IMR-90 (cell line): ENCODE measurements at regions not wholly inside any gene's neighbourhood (a gene's known extent, or its start where the extent isn't known, plus 50 kb on each side); places are given as distances from the start of the nearest gene placed in this dataset.

Experiments
- ATAC-seq: fragments of 200-7000 bp; cut with Tn5 transposase; 2 replicates; pipeline ENCODE4 v1.9.1; 2020; ENCODE audit warnings: low read depth, mild to moderate bottlenecking, moderate library complexity
- BruUV-seq: library from RNA; stranded (reverse); fragments of 400-500 nt; replicated peaks from 2 replicates; lab custom pipeline; 2021; lab: Mats Ljungman, UMichigan
- CTCF ChIA-PET: fragments of 300-600 bp; formaldehyde crosslinking; extraction: SDS; loops from one replicate; lab custom pipeline; 2021; ENCODE audit warnings: antibody characterized with exemption; lab: Yijun Ruan, JAX
- POLR2A ChIA-PET: fragments of 300-600 bp; sonication (Branson Sonifier 250); formaldehyde crosslinking; loops from one replicate; lab custom pipeline; 2022; ENCODE audit warnings: antibody characterized with exemption; ENCODE audit not compliant: unreplicated experiment; lab: Charles Lee
- DNase-seq: peaks from one replicate; pipeline ENCODE4 v3.0.0; 2013
- H2AFZ ChIP-seq: replicated peaks from 2 replicates; pipeline ENCODE3; 2013; ENCODE audit warnings: low read length, mild to moderate bottlenecking; ENCODE audit not compliant: poor library complexity
- H2AK5ac ChIP-seq: 2 replicates; pipeline ENCODE4 v1.6.1; 2013; ENCODE audit warnings: low read depth, low read length, inconsistent platforms
- H2AK9ac ChIP-seq: replicated peaks from 2 replicates; pipeline ENCODE3; 2013; ENCODE audit warnings: mild to moderate bottlenecking, low read depth, low read length, moderate library complexity; ENCODE audit not compliant: poor library complexity
- H2BK120ac ChIP-seq: 2 replicates; pipeline ENCODE4 v1.6.1; 2013; ENCODE audit warnings: low read depth, low read length, inconsistent platforms
- H2BK15ac ChIP-seq: 3 replicates; pipeline ENCODE4 v1.6.1; 2013; ENCODE audit warnings: low read depth, low read length, inconsistent platforms
- H2BK20ac ChIP-seq: 2 replicates; pipeline ENCODE4 v1.6.1; 2013; ENCODE audit warnings: low read depth, mild to moderate bottlenecking, inconsistent platforms, low read length, moderate library complexity
- H2BK5ac ChIP-seq: 2 replicates; pipeline ENCODE4 v1.6.1; 2013; ENCODE audit warnings: mild to moderate bottlenecking, low read depth, low read length, inconsistent platforms; ENCODE audit not compliant: poor library complexity, severe bottlenecking
- H3K14ac ChIP-seq: replicated peaks from 2 replicates; pipeline ENCODE4 v1.6.1; 2013; ENCODE audit warnings: low read depth, low read length, inconsistent platforms
- H3K18ac ChIP-seq: 2 replicates; pipeline ENCODE4 v1.6.1; 2013; ENCODE audit warnings: low read depth, low read length, control low read depth
- H3K23ac ChIP-seq: 2 replicates; pipeline ENCODE4 v1.6.1; 2013; ENCODE audit warnings: low read depth, low read length, inconsistent platforms
- H3K27ac ChIP-seq: 2 replicates; pipeline ENCODE4 v1.5.1; 2013; ENCODE audit warnings: mild to moderate bottlenecking, control low read depth, low read length; ENCODE audit not compliant: insufficient read depth
- H3K27me3 ChIP-seq: 2 replicates; pipeline ENCODE4 v1.6.1; 2013; ENCODE audit warnings: low read length; ENCODE audit not compliant: control insufficient read depth, insufficient read depth
- H3K36me3 ChIP-seq: 2 replicates; pipeline ENCODE4 v1.6.1; 2013; ENCODE audit warnings: low read length, mixed read lengths; ENCODE audit not compliant: control insufficient read depth, insufficient read depth
- H3K4ac ChIP-seq: 2 replicates; pipeline ENCODE4 v1.6.1; 2013; ENCODE audit warnings: low read depth, low read length, inconsistent platforms
- H3K4me1 ChIP-seq: 2 replicates; pipeline ENCODE4 v1.6.1; 2013; ENCODE audit warnings: low read length, mixed read lengths; ENCODE audit not compliant: control insufficient read depth, insufficient read depth
- H3K4me2 ChIP-seq: 2 replicates; pipeline ENCODE4 v1.6.1; 2013; ENCODE audit warnings: low read depth, mild to moderate bottlenecking, control low read depth, low read length, moderate library complexity
- H3K4me3 ChIP-seq: 2 replicates; pipeline ENCODE4 v1.5.1; 2013; ENCODE audit warnings: low read depth, mild to moderate bottlenecking, control low read depth, low read length, moderate library complexity; ENCODE audit not compliant: insufficient read depth
- H3K56ac ChIP-seq: 2 replicates; pipeline ENCODE4 v1.6.1; 2013; ENCODE audit warnings: low read length, inconsistent platforms; ENCODE audit not compliant: insufficient read depth; ENCODE audit errors: extremely low read depth
- H3K79me1 ChIP-seq, 2 experiments: 2 replicates each; pipeline ENCODE4 v1.6.1; 2013; ENCODE audit warnings: low read length in 2 of 2, inconsistent platforms in 1 of 2, low read depth in 1 of 2
- H3K9ac ChIP-seq: 2 replicates; pipeline ENCODE4 v1.6.1; 2013; ENCODE audit warnings: low read depth, low read length, control low read depth
- H3K9me1 ChIP-seq: 2 replicates; pipeline ENCODE4 v1.6.1; 2013; ENCODE audit warnings: low read length, inconsistent platforms; ENCODE audit not compliant: insufficient read depth
- H3K9me3 ChIP-seq: 2 replicates; pipeline ENCODE4 v1.6.1; 2013; ENCODE audit warnings: low read length; ENCODE audit not compliant: control insufficient read depth, insufficient read depth
- H4K20me1 ChIP-seq: 2 replicates; pipeline ENCODE4 v1.6.1; 2013; ENCODE audit warnings: low read length, inconsistent platforms; ENCODE audit not compliant: insufficient read depth
- H4K5ac ChIP-seq: 2 replicates; pipeline ENCODE4 v1.6.1; 2013; ENCODE audit warnings: mild to moderate bottlenecking, low read depth, low read length, control low read depth
- H4K8ac ChIP-seq, 2 experiments: 2 replicates each; pipeline ENCODE4 v1.6.1; 2013; ENCODE audit warnings: low read depth in 2 of 2, low read length in 2 of 2, control low read depth in 1 of 2, inconsistent platforms in 1 of 2
- H4K91ac ChIP-seq: 2 replicates; pipeline ENCODE4 v1.6.1; 2013; ENCODE audit warnings: low read depth, low read length, inconsistent platforms; ENCODE audit not compliant: insufficient read depth
- BHLHE40 ChIP-seq: fragments of 150-350 bp; IDR thresholded peaks from 2 replicates; pipeline ENCODE4 v1.6.1; 2016; ENCODE audit warnings: mild to moderate bottlenecking, low read depth, low read length
- CEBPB ChIP-seq: IDR thresholded peaks from 2 replicates; pipeline ENCODE4 v1.6.1; 2012; ENCODE audit warnings: low read depth, low read length, improper control_type of control experiment
- RCOR1 ChIP-seq: IDR thresholded peaks from 2 replicates; pipeline ENCODE4 v1.6.1; 2012; ENCODE audit warnings: mild to moderate bottlenecking, low read length, improper control_type of control experiment; ENCODE audit not compliant: insufficient replicate concordance
- USF2 ChIP-seq: fragments of 150-350 bp; IDR thresholded peaks from 2 replicates; pipeline ENCODE4 v1.6.1; 2017; ENCODE audit warnings: mild to moderate bottlenecking, antibody characterized with exemption, low read length, low read depth
- WGBS, 2 experiments: methylation state at CpG; one replicate each; pipeline versions ENCODE4 v1.1.5 to v1.1.7; 2013; ENCODE audit warnings: missing lambda C conversion rate in 2 of 2; ENCODE audit not compliant: insufficient read length in 1 of 2; ENCODE audit errors: extremely low coverage in 2 of 2; 5-methylcytosine and 5-hydroxymethylcytosine counted together
- dilution Hi-C: fragments of 300-500 bp; cut with HindIII; formaldehyde crosslinking; loops from one replicate; pipeline ENCODE4 v1.14.3; 2018; ENCODE audit warnings: low sequenced_read_pairs; ENCODE audit not compliant: unreplicated experiment
- in situ Hi-C: fragments of 300-500 bp; cut with MboI; formaldehyde crosslinking; loops from 3 replicates; pipeline ENCODE4 v1.14.3; 2019; ENCODE audit warnings: low sequenced_read_pairs, inconsistent platforms, mixed read lengths
- intact Hi-C: fragments of 100-400 bp; cut with micrococcal nuclease; formaldehyde crosslinking; loops from 2 replicates; pipeline ENCODE4 v1.10.0; 2022

DNA sequence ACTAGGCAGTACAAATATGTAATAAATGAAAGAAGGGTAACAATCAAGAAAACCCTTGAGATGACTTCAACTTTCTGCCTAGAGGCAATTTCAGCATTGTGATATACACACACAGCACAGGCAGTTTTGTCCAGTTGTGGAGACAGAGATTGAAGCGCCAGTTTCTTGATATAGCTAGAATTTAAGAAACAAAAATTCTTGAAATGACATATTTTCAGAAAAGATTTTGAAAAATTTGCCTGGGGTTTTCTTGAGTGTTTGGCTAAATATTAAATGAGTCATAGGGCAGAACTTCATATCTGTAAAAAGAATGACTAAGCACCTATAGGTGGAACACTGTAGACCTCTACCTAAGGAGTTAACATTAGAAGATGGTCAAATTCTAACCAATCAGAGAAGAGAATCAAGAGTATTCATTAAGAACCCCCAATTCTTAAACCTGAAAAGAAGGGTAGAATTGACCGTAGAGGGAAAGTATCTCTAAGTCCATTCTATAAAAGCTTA, 1266.8 kb upstream of the TMEFF2 start:
- Histone ChIP-seq H4K8ac (no peak overlapping the region), H2BK120ac (no peak overlapping the region), H2AFZ (no peak overlapping the region), H2BK20ac (no peak overlapping the region), H3K4me2 (no peak overlapping the region), H2AK5ac (no peak overlapping the region), H3K4me1 (no peaks in the 10 kb centered on the region), H3K27me3 (no peaks in the 10 kb centered on the region), H3K9me3 (peaks cover 5% of the 10 kb centered on the region), H3K4me3 (no peak overlapping the region), H3K27ac (no peak overlapping the region), H3K23ac (no peak overlapping the region), H4K5ac (no peak overlapping the region), H2AK9ac (no peak overlapping the region), H2BK5ac (no peak overlapping the region), H3K9me1 (no peaks in the 10 kb centered on the region), H2BK15ac (no peak overlapping the region), H3K4ac (no peak overlapping the region), H3K18ac (no peak overlapping the region), H3K36me3 (no peaks in the 10 kb centered on the region), H4K20me1 (no peaks in the 10 kb centered on the region), H3K9ac (no peak overlapping the region), H3K14ac (no peak overlapping the region), H4K91ac (no peak overlapping the region), H3K56ac (no peak overlapping the region), H3K79me1 (no peaks in the 10 kb centered on the region)
- ATAC-seq, result no peak
- no CpG with 5 or more reads among the region's 2 CpGs for WGBS, 2 experiments
- no peak for TF ChIP-seq BHLHE40
- TF ChIP-seq CEBPB, result no peak
- no peak for TF ChIP-seq USF2
- no peak for TF ChIP-seq RCOR1
- in situ Hi-C loops (no loop called here), intact Hi-C loops (no loop called here), dilution Hi-C loops (no loop called here)
- ChIA-PET CTCF (no interaction called here), POLR2A (no interaction called here)
- DNase-seq, result no peak
- BruUV-seq, result no TSS peak
